ENCODE measurements at regions not wholly inside any gene's neighbourhood (a gene's known extent, or its start where the extent isn't known, plus 50 kb on each side); places are given as distances from the start of the nearest gene placed in this dataset.

GRCh38 chr3:165378761-165379160 lies 182.6 kb upstream of the SLITRK3 start:
- DNase-seq (ENCODE audit: insufficient read length, low spot score, missing footprints) = no peak
- Histone ChIP-seq H3K27ac (ENCODE audit: low read depth, low read length) (no peak overlapping the region), H2AFZ (ENCODE audit: low read length) (no peak overlapping the region), H3K9me3 (ENCODE audit: low read depth, low read length) (peaks cover 3% of the 10 kb centered on the region), H3K4me1 (ENCODE audit: insufficient read depth, low read length) (no peaks in the 10 kb centered on the region), H3K36me3 (ENCODE audit: insufficient read depth, low read length) (no peaks in the 10 kb centered on the region), H3K79me2 (ENCODE audit: insufficient read depth, low read length) (no peaks in the 10 kb centered on the region), H3K27me3 (ENCODE audit: insufficient read depth, low read length) (no peaks in the 10 kb centered on the region), H3K4me3 (ENCODE audit: insufficient read depth, low read length) (no peak overlapping the region), H4K20me1 (ENCODE audit: insufficient read depth, low read length) (no peaks in the 10 kb centered on the region), H3K4me2 (ENCODE audit: insufficient read depth, low read length) (no peak overlapping the region)
- TF ChIP-seq CTCF (IDR thresholded peaks at IDR 0.05; ENCODE audit: extremely low read depth, low read depth, low read length) = no peak

- DNase-seq (ENCODE audit: insufficient read length, low spot score, missing footprints) = no peak
- H3K4me2 ChIP-seq (ENCODE audit: insufficient read depth, low read length) = no peak overlapping the region
- H3K4me3 ChIP-seq (ENCODE audit: insufficient read depth, low read length) = no peak overlapping the region
- no peaks in the 10 kb centered on the region for H3K9me3 ChIP-seq (ENCODE audit: low read depth, low read length)
- no peak overlapping the region for H2AFZ ChIP-seq (ENCODE audit: low read length)
- H3K79me2 ChIP-seq (ENCODE audit: insufficient read depth, low read length) = no peaks in the 10 kb centered on the region
- no peak for TF ChIP-seq CTCF (IDR thresholded peaks at IDR 0.05; ENCODE audit: extremely low read depth, low read depth, low read length)
- no peaks in the 10 kb centered on the region for H3K27me3 ChIP-seq (ENCODE audit: insufficient read depth, low read length)
- H4K20me1 ChIP-seq (ENCODE audit: insufficient read depth, low read length) = no peaks in the 10 kb centered on the region
- no peak overlapping the region for H3K27ac ChIP-seq (ENCODE audit: low read depth, low read length)
- no peaks in the 10 kb centered on the region for H3K36me3 ChIP-seq (ENCODE audit: insufficient read depth, low read length)
- no peaks in the 10 kb centered on the region for H3K4me1 ChIP-seq (ENCODE audit: insufficient read depth, low read length)
These were observed 162.8 kb upstream of the SLITRK3 start for GRCh38 chr3:165359005-165359404.

DNA sequence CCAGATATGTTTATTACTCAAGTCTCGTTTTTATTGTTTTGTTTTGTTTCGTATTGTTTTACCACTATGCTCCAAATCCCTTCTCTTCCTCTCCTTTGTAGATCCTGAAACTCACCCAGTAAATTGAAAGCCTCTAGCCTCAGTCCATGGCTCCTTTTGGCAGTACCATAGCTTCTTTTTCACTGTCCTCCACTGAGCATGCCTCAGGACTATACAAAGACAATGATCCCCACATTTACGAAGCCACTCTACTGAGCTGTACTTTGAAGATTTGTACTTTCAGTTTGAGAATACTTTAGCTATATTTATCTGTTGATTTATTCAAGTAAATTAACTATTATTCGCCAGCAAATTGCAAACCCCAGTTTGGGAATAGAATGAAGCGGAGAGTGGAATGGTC lies 159.1 kb upstream of the SLITRK3 start:
- Histone ChIP-seq H3K79me2 (ENCODE audit: insufficient read depth, low read length) (no peaks in the 10 kb centered on the region), H3K36me3 (ENCODE audit: insufficient read depth, low read length) (no peaks in the 10 kb centered on the region), H3K4me1 (ENCODE audit: insufficient read depth, low read length) (no peaks in the 10 kb centered on the region), H3K27ac (ENCODE audit: low read depth, low read length) (no peak overlapping the region), H4K20me1 (ENCODE audit: insufficient read depth, low read length) (no peaks in the 10 kb centered on the region), H3K4me3 (ENCODE audit: insufficient read depth, low read length) (no peak overlapping the region), H3K4me2 (ENCODE audit: insufficient read depth, low read length) (no peak overlapping the region), H2AFZ (ENCODE audit: low read length) (no peak overlapping the region), H3K9me3 (ENCODE audit: low read depth, low read length) (no peaks in the 10 kb centered on the region), H3K27me3 (ENCODE audit: insufficient read depth, low read length) (no peaks in the 10 kb centered on the region)
- DNase-seq (ENCODE audit: insufficient read length, low spot score, missing footprints) = no peak
- no peak for TF ChIP-seq CTCF (IDR thresholded peaks at IDR 0.05; ENCODE audit: extremely low read depth, low read depth, low read length)

DNA sequence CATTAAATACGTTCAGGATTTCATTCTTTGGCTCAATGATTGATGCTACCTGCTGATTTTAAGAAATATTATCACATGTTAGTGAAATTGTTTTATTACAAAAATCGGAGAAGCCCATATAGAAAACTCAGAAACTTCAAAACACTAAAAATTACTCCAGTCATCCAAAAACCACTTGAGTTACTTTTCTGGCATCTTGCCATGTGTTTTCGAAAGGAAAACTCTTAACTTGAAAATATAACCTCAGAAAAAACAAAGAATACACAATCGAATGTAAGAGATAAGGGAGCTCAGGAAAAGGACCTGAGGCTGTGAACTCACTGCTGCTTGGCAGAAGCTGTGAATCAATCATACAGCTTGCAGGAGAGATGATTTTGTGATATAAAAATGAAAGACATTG lies 151.3 kb upstream of the SLITRK3 start:
- H3K4me2 ChIP-seq (ENCODE audit: insufficient read depth, low read length) = no peak overlapping the region
- H3K79me2 ChIP-seq (ENCODE audit: insufficient read depth, low read length) = no peaks in the 10 kb centered on the region
- H2AFZ ChIP-seq (ENCODE audit: low read length) = no peak overlapping the region
- H3K27me3 ChIP-seq (ENCODE audit: insufficient read depth, low read length) = no peaks in the 10 kb centered on the region
- no peaks in the 10 kb centered on the region for H3K36me3 ChIP-seq (ENCODE audit: insufficient read depth, low read length)
- H3K27ac ChIP-seq (ENCODE audit: low read depth, low read length) = no peak overlapping the region
- H3K4me1 ChIP-seq (ENCODE audit: insufficient read depth, low read length) = no peaks in the 10 kb centered on the region
- H3K4me3 ChIP-seq (ENCODE audit: insufficient read depth, low read length) = no peak overlapping the region
- H3K9me3 ChIP-seq (ENCODE audit: low read depth, low read length) = no peaks in the 10 kb centered on the region
- DNase-seq (ENCODE audit: insufficient read length, low spot score, missing footprints) = no peak
- no peaks in the 10 kb centered on the region for H4K20me1 ChIP-seq (ENCODE audit: insufficient read depth, low read length)
- TF ChIP-seq CTCF (IDR thresholded peaks at IDR 0.05; ENCODE audit: extremely low read depth, low read depth, low read length) = no peak
